Liver (tissue), 8 donors: ENCODE measurements at regions not wholly inside any gene's neighbourhood (a gene's known extent, or its start where the extent isn't known, plus 50 kb on each side); places are given as distances from the start of the nearest gene placed in this dataset.

Experiments
- DNase-seq: peaks from one replicate; pipeline ENCODE4 v3.0.0-alpha.2; 2017; ENCODE audit warnings: low spot score
- H3K27ac ChIP-seq, 2 donors: one replicate each; pipeline ENCODE4 v1.7.0; 2013; ENCODE audit warnings: inconsistent platforms in 2 of 2, low read length in 2 of 2, control low read depth in 1 of 2, low read depth in 1 of 2, mild to moderate bottlenecking in 1 of 2
- H3K27me3 ChIP-seq, 4 donors: one replicate each; pipeline versions ENCODE4 v1.6.1 to v1.7.0; 2013; ENCODE audit warnings: low read length in 3 of 4, inconsistent platforms in 1 of 4, mild to moderate bottlenecking in 1 of 4, moderate library complexity in 1 of 4; ENCODE audit not compliant: control insufficient read depth in 4 of 4, insufficient read depth in 4 of 4
- H3K36me3 ChIP-seq, 4 donors: one replicate each; pipeline versions ENCODE4 v1.6.1 to v1.7.0; 2013; ENCODE audit warnings: low read length in 3 of 4, mild to moderate bottlenecking in 3 of 4, low read depth in 1 of 4, moderate library complexity in 1 of 4; ENCODE audit not compliant: control insufficient read depth in 4 of 4, insufficient read depth in 3 of 4
- H3K4me1 ChIP-seq, 4 donors: one replicate each; pipeline versions ENCODE4 v1.6.1 to v1.7.0; 2013; ENCODE audit warnings: low read length in 3 of 4, mild to moderate bottlenecking in 3 of 4, moderate library complexity in 1 of 4; ENCODE audit not compliant: control insufficient read depth in 4 of 4, insufficient read depth in 4 of 4
- H3K4me3 ChIP-seq, 3 donors: one replicate each; pipeline versions ENCODE4 v1.6.1 to v1.7.0; 2013; ENCODE audit warnings: low read length in 3 of 3, control low read depth in 1 of 3, low read depth in 1 of 3, mild to moderate bottlenecking in 1 of 3
- H3K9ac ChIP-seq, 2 donors: one replicate each; pipeline ENCODE4 v1.7.0; 2013; ENCODE audit warnings: low read length in 2 of 2, mild to moderate bottlenecking in 2 of 2, moderate library complexity in 2 of 2, control low read depth in 1 of 2, low read depth in 1 of 2
- H3K9me3 ChIP-seq, 4 donors: one replicate each; pipeline versions ENCODE4 v1.6.1 to v1.7.0; 2013; ENCODE audit warnings: low read length in 3 of 4; ENCODE audit not compliant: control insufficient read depth in 4 of 4
- FOXA1 ChIP-seq: IDR thresholded peaks from 2 replicates; pipeline ENCODE4 v1.6.1; 2016; ENCODE audit warnings: antibody characterized with exemption
- FOXA2 ChIP-seq: IDR thresholded peaks from 2 replicates; pipeline ENCODE4 v1.6.1; 2016; ENCODE audit warnings: antibody characterized with exemption
- HNF4A ChIP-seq, 2 donors: conservative IDR thresholded peaks; 2 replicates each; pipeline ENCODE4 v1.6.1; 2016; ENCODE audit warnings: antibody characterized with exemption in 2 of 2, mild to moderate bottlenecking in 2 of 2
- JUND ChIP-seq, 2 donors: IDR thresholded peaks; 2 replicates each; pipeline ENCODE4 v1.6.1; 2016; ENCODE audit warnings: antibody characterized with exemption in 2 of 2
- RAD21 ChIP-seq, 2 donors: IDR thresholded peaks; 2 replicates each; pipeline ENCODE4 v1.6.1; 2016; ENCODE audit warnings: antibody characterized with exemption in 2 of 2, mild to moderate bottlenecking in 2 of 2
- WGBS: extraction: QIAGEN DNeasy Blood & Tissue Kit; methylation state at CpG from one replicate; pipeline ENCODE4 v1.1.7; 2013; 5-methylcytosine and 5-hydroxymethylcytosine counted together
- TF ChIP-seq, protein P1 (sequence below): IDR thresholded peaks from 2 replicates; pipeline ENCODE4 v1.6.1; 2016; ENCODE audit warnings: antibody characterized with exemption
- TF ChIP-seq, protein P2 (sequence below): fragments of 150-350 bp; IDR thresholded peaks from 2 replicates; pipeline ENCODE4 v1.5.1; 2017; ENCODE audit warnings: improper control_type of control experiment, low read depth, low read length; ENCODE audit not compliant: missing input control
- donor health status: healthy.
- donor health status: healthy.
- donor health status: healthy.
- donor health status: healthy.
- donor health status: healthy.

DNA sequence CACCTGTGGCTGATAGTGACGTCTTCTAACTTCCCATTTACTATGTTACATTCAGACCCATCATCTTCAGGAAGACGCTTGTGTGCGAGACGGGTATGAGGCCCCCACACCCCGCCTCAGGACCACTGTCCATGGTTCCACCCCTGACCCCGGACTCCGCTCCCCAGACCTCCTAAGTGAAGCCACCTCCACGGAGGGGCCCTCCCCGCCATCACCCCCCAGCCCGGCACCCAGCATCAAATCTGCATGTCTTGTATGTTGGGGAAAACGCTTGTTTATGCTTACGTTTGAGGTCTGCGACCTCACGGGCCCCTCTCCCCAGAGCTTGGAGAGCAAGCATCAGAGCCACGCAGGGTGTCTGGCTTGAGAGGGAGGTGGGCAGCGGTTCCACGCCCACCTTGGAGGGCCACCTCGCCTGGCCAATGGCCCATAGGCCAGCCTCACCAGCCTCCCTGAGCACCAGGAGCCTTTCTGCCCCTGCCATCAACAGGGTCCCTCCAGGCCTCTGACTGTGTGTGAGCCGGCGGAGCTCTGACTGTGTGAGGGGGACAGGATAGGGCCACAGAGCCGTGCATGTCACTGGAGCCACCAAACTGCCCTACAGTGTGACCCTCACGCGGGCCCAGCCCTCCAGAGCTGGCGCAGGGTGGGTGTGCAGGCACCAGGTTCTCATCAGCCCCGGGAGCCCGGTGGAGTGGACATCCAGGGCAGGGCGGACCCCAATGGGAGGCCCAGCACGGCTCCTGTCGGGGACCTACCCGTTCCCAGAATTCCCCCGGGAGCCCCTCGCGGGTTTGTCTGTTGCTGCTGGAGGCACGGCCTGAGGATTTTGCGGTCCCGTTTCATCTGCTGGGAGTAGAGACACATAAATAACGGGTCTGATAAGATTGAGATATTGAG is 88.4 kb upstream of the NKX1-1 start:
- no peak overlapping the region for H3K27ac ChIP-seq
- DNase-seq: no peak
- TF ChIP-seq JUND (IDR thresholded peaks at IDR 0.05) (no peak), RAD21 (IDR thresholded peaks at IDR 0.05) (no peak), HNF4A (conservative IDR thresholded peaks at IDR 0.05) (no peak), FOXA1 (no peak), FOXA2 (no peak)
- TF ChIP-seq, protein P1, sequence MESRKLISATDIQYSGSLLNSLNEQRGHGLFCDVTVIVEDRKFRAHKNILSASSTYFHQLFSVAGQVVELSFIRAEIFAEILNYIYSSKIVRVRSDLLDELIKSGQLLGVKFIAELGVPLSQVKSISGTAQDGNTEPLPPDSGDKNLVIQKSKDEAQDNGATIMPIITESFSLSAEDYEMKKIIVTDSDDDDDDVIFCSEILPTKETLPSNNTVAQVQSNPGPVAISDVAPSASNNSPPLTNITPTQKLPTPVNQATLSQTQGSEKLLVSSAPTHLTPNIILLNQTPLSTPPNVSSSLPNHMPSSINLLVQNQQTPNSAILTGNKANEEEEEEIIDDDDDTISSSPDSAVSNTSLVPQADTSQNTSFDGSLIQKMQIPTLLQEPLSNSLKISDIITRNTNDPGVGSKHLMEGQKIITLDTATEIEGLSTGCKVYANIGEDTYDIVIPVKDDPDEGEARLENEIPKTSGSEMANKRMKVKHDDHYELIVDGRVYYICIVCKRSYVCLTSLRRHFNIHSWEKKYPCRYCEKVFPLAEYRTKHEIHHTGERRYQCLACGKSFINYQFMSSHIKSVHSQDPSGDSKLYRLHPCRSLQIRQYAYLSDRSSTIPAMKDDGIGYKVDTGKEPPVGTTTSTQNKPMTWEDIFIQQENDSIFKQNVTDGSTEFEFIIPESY: no peak

DNA sequence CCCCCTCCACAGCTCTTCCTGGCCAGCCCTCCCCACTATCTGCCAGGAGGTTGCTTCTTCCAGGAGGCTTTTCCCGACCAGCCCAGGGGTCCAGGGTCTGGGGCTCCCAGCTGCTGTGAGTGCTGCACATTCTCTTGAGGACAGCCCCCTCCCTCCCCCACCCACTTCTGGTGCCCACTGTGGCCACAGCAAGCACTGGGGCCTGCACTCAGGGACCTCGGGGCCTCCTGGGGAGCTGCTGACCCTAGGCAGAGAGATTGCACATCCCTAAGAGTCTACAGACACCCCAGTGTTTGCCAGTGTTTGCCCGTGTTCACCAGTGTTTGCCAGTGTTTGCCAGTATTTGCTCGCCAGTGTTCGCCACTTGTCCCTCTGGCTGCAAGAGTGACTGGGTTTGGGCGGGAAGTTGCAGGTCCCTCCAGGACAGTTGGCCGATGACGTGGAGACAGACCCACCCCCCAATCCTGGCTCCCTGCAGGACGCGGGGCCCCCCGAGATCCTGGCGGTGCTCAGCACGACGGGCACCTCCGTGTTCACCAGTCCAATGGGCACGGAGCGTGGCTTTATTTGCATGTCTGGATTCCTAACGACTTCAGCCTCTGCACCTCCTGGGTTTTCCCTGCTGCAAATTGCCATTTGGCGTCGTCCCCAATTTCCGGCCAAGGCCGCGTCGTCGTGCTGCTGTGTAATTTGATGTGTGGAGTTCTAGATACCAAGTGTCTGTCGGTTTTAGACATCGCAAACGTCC is 87.5 kb upstream of the NKX1-1 start:
- Histone ChIP-seq H3K4me1 (no peaks in the 10 kb centered on the region), H3K9me3 (no peaks in the 10 kb centered on the region), H3K4me3 (no peak overlapping the region), H3K36me3 (no peaks in the 10 kb centered on the region), H3K9ac (no peak overlapping the region), H3K27ac (no peak overlapping the region), H3K27me3 (peaks cover 0 to 3% (median 0%) of the 10 kb centered on the region in 4 donors)
- TF ChIP-seq, protein P2, sequence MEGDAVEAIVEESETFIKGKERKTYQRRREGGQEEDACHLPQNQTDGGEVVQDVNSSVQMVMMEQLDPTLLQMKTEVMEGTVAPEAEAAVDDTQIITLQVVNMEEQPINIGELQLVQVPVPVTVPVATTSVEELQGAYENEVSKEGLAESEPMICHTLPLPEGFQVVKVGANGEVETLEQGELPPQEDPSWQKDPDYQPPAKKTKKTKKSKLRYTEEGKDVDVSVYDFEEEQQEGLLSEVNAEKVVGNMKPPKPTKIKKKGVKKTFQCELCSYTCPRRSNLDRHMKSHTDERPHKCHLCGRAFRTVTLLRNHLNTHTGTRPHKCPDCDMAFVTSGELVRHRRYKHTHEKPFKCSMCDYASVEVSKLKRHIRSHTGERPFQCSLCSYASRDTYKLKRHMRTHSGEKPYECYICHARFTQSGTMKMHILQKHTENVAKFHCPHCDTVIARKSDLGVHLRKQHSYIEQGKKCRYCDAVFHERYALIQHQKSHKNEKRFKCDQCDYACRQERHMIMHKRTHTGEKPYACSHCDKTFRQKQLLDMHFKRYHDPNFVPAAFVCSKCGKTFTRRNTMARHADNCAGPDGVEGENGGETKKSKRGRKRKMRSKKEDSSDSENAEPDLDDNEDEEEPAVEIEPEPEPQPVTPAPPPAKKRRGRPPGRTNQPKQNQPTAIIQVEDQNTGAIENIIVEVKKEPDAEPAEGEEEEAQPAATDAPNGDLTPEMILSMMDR: no peak
- TF ChIP-seq JUND (IDR thresholded peaks at IDR 0.05) (no peak), FOXA2 (no peak)
- no peak for DNase-seq
- 77% methylated on average over 28 of the region's 28 CpGs for WGBS

More for the DNA sequence above, 88.4 kb upstream of the NKX1-1 start:
- H3K36me3 ChIP-seq: no peaks in the 10 kb centered on the region
- H3K9ac ChIP-seq: no peak overlapping the region
- 78% methylated on average over 37 of the region's 37 CpGs for WGBS
- no peak overlapping the region for H3K4me3 ChIP-seq
- H3K9me3 ChIP-seq: no peaks in the 10 kb centered on the region
- H3K4me1 ChIP-seq: no peaks in the 10 kb centered on the region
- H3K27me3 ChIP-seq: peaks cover 0 to 3% (median 0%) of the 10 kb centered on the region in 4 donors

DNA sequence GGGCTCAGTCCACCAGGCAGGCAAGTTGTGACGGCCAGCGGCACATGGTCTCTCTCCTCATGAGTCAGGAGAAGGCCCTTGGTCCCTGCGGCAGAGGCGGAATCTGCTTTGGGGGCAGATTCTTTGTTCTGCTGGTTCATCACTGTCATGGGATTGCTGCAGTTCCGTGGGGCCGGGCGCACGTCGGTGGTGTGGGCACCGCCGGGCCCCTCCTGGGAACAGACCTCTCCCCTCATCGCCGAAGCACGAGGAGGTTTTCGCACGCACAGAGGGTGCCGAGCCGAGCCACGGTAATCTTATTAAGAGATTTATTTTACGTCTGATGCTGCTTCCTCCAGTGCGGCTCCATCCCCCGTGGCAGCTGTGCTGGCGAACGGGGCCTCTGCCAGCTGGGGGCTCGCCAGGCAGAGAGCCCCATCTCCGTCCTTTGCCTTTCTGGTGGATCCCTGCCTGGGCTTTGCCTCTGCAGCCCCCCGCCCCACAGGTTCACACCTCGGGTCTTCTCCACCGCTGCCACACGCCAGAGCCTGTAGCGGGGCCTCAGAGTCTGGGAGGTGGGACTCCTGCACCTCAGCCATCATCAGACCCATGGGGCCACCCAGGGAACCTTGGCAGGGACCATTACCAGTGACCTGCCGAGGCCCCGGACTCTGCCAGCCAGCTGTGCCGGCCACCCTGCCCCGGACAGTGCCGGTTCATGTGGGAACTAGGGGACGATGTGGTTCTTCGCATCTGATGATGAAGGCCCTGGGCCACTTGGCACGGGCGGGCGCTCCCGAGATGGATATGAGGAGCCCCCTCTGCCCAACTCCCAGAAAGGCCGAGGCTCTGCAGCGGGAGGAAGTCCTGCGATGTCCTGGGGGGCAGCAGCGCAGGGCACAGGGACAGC is 86.7 kb upstream of the NKX1-1 start:
- Histone ChIP-seq H3K27ac (no peak overlapping the region), H3K27me3 (peaks cover 0 to 3% (median 0%) of the 10 kb centered on the region in 4 donors), H3K9ac (no peak overlapping the region), H3K4me1 (no peaks in the 10 kb centered on the region), H3K4me3 (no peak overlapping the region), H3K9me3 (no peaks in the 10 kb centered on the region), H3K36me3 (no peaks in the 10 kb centered on the region)
- TF ChIP-seq, protein P1: no peak
- TF ChIP-seq, protein P2: no peak
- no peak for TF ChIP-seq FOXA1
- 65% methylated on average over 46 of the region's 46 CpGs for WGBS
- DNase-seq: no peak
